NB4 (cell line): ENCODE measurements at regions not wholly inside any gene's neighbourhood (a gene's known extent, or its start where the extent isn't known, plus 50 kb on each side); places are given as distances from the start of the nearest gene placed in this dataset.
A peak's percentile ranks its signal among the peaks of the same experiment; 100 is the strongest.

Experiments
- DNase-seq: peaks from one replicate; pipeline ENCODE4 v3.0.0; 2010; ENCODE audit warnings: low read depth
- H3K4me3 ChIP-seq: one replicate; pipeline ENCODE4 v1.5.1; 2011; ENCODE audit warnings: mild to moderate bottlenecking, low read depth, low read length, moderate library complexity
- MYC ChIP-seq: IDR thresholded peaks from 2 replicates; pipeline ENCODE4 v1.6.1; 2011; ENCODE audit warnings: low read depth, low read length
- POLR2A ChIP-seq: IDR thresholded peaks from 2 replicates; pipeline ENCODE4 v1.6.1; 2011; ENCODE audit warnings: mild to moderate bottlenecking; ENCODE audit not compliant: insufficient read length; ENCODE audit errors: extremely low read depth
- TF ChIP-seq, protein P1 (sequence below): IDR thresholded peaks from one replicate; pipeline ENCODE4 v1.5.1; 2012; ENCODE audit warnings: low read depth, low read length
- TF ChIP-seq, protein P2 (sequence below): IDR thresholded peaks from 2 replicates; pipeline ENCODE4 v1.6.1; 2011; ENCODE audit warnings: low read depth, low read length

DNA sequence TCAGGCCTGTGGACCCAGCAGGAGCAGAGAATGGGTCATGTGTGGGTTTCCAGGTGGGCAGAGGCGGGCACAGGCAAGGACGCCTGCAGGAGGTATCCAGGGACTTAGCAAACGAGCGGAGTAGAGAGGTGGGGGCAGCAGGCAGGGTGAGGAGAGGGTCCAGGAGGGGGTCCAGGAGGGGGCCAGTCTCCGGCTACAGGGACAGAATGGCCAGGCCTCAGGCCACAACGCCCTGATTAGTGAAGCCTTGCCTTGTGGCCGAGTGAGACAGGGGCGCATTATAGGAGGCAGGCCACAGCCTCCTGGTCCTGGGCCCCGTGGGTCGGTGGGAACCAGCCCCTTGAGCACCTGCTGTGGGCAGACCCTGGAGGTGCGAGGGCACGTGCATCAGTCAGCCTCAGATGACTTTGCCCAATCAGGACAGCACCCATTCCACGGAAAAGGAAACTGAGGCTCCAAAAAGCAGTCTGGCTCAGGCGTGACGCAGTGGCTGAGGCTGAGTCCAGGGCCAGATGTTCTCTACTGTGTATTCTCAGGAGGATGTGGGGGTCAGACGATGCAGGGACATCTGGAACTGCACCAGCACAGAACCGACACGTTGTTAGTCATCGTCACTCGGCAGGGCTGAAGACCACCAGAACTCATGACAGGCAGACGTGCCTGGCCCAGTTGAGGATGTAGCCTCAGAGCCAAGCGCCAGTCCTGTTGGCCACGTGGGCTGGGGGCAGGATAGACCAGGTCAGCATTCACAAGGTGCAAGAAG, 113.7 kb downstream of the CRYAA start:
- TF ChIP-seq, protein P1, sequence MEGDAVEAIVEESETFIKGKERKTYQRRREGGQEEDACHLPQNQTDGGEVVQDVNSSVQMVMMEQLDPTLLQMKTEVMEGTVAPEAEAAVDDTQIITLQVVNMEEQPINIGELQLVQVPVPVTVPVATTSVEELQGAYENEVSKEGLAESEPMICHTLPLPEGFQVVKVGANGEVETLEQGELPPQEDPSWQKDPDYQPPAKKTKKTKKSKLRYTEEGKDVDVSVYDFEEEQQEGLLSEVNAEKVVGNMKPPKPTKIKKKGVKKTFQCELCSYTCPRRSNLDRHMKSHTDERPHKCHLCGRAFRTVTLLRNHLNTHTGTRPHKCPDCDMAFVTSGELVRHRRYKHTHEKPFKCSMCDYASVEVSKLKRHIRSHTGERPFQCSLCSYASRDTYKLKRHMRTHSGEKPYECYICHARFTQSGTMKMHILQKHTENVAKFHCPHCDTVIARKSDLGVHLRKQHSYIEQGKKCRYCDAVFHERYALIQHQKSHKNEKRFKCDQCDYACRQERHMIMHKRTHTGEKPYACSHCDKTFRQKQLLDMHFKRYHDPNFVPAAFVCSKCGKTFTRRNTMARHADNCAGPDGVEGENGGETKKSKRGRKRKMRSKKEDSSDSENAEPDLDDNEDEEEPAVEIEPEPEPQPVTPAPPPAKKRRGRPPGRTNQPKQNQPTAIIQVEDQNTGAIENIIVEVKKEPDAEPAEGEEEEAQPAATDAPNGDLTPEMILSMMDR = no peak
- TF ChIP-seq MYC = no peak
- TF ChIP-seq, protein P2, sequence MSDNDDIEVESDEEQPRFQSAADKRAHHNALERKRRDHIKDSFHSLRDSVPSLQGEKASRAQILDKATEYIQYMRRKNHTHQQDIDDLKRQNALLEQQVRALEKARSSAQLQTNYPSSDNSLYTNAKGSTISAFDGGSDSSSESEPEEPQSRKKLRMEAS = no peak
- no peak for TF ChIP-seq POLR2A
- no peak for DNase-seq
- H3K4me3 ChIP-seq = no peak overlapping the region

GRCh38 chr21:43281661-43282357, 113.0 kb downstream of the CRYAA start:
- TF ChIP-seq POLR2A (no peak), MYC (no peak)
- TF ChIP-seq, protein P1 = no peak
- TF ChIP-seq, protein P2 = no peak
- DNase-seq = no peak
- no peak overlapping the region for H3K4me3 ChIP-seq

DNA sequence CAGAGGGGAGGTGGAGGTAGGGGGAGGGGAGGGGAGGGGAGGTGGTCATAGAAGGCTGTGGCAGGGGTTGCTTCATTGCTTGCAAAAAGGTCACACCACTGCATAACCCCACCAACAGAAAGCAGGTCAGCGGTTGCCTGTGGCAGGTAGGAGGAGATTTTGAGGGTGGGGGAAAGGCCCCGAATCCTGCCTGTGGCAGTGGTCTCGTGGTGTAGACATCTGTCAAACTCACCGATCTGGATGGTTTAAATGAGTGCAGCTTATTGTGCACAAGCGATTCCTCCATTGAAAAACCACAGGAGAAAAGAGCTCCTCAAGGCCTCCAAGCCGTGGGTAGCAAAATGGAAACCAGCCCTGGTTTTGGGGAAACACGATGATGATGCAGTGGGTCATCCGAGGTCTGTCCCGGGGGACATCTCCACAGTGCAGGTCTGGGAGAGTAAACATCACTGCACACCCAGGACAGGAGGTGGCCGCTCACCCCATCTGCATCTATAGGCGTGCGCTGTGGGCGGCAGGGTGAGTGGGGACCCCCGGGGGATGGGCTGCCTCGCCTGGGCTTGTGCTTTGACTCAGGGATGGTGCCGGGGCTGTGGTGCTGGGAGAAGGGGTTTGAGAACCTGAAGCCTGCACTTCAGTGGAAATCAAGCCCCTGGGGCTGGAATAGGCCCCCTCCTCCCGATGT, 112.3 kb downstream of the CRYAA start:
- TF ChIP-seq, protein P1 = no peak
- TF ChIP-seq, protein P2 = no peak
- TF ChIP-seq POLR2A (no peak), MYC (no peak)
- DNase-seq = peak; percentile 48
- no peak overlapping the region for H3K4me3 ChIP-seq

GRCh38 chr21:43279578-43279894, 110.7 kb downstream of the CRYAA start:
- no peak for DNase-seq
- no peak for TF ChIP-seq MYC
- TF ChIP-seq, protein P2 = no peak
- TF ChIP-seq, protein P1 = no peak
- no peak overlapping the region for H3K4me3 ChIP-seq

DNA sequence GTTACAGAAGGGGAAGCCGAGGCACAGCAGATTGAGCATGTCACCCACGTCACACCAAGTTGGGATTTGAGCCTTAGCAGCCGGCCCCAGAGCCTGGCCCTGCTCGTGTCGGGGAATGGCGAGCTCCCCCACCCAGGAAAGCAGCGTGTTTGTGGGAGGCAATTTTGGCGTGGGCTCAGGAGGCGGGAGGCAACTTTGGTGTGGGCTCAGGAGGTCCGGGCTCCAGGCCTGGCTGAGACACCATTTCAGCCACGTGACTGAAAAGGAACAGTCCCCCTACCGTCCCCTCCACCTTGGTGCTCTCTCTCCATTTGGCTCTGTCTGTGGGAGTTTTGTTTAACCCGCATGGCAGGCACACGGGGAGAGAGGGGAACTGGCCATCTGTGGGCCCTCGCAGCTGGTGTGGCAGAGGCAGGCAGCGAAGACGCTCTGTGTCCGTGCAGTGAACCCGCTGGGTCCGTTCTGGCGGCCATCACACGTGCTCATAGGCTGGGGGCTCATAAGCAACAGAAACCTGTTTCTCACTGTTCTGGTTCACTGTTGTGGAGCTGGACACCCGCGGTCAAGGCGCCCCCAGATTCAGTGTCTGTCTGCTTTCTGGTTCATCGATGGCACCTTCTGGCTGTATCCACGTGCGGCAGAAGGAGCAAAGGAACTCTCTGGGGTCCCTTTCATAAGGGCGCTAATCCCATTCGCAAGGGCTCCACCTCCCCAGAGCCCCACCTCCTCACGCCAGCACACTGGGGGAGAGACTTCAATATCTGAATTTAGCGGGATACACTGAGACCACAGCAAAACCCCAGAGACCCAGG, 110.2 kb downstream of the CRYAA start:
- H3K4me3 ChIP-seq = no peak overlapping the region
- DNase-seq = peak; percentile 46
- TF ChIP-seq MYC (no peak), POLR2A (no peak)
- TF ChIP-seq, protein P2 = no peak
- TF ChIP-seq, protein P1 = no peak
